K562 (cell line): ENCODE measurements at regions not wholly inside any gene's neighbourhood (a gene's known extent, or its start where the extent isn't known, plus 50 kb on each side); places are given as distances from the start of the nearest gene placed in this dataset.

Experiments used
- GABPB1 ChIP-seq: sonication (generic); formaldehyde crosslinking; IDR thresholded peaks from 2 replicates; pipeline ENCODE4 v1.8.0; 2022; ENCODE audit warnings: mild to moderate bottlenecking, missing genetic modification reagents
- POLR2A ChIP-seq: fragments of 450-650 bp; conservative IDR thresholded peaks from 2 replicates; pipeline ENCODE4 v1.6.1; 2016
- SMARCB1 ChIP-seq: IDR thresholded peaks from 2 replicates; pipeline ENCODE4 v1.6.1; 2011; ENCODE audit warnings: improper control_type of control experiment, low read depth; ENCODE audit not compliant: insufficient read length
- SREBF2 ChIP-seq: sonication (generic); formaldehyde crosslinking; IDR thresholded peaks from 2 replicates; pipeline ENCODE4 v1.4.0; 2020; ENCODE audit warnings: mild to moderate bottlenecking, missing genetic modification reagents
- TF ChIP-seq, protein P1 (sequence below): fragments of 150-350 bp; conservative IDR thresholded peaks from 2 replicates; pipeline ENCODE4 v1.6.1; 2014; ENCODE audit warnings: low read length

DNA sequence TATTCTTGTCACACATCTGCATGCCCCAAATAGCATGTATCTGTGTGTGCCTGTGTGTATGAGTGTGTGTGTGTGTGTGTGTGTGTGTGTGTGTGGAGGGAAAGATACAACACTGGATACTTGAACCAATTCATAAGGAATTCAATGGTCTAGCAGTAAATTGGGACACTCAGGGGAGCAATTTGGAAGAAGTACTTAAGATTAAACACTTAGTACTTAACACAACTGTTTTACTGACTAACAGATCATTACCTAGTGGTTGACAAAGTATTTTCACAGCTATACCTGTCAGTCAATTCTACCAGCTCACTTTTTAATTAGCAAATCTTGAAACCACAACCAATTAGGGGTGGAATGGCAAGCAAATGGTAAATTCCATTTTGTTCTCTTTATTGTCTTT is 1024.1 kb downstream of the TMEM182 start:
- no peak for TF ChIP-seq SREBF2 (CRISPR knock-in tag)
- TF ChIP-seq GABPB1: no peak
- no peak for TF ChIP-seq POLR2A
- TF ChIP-seq, protein P1, sequence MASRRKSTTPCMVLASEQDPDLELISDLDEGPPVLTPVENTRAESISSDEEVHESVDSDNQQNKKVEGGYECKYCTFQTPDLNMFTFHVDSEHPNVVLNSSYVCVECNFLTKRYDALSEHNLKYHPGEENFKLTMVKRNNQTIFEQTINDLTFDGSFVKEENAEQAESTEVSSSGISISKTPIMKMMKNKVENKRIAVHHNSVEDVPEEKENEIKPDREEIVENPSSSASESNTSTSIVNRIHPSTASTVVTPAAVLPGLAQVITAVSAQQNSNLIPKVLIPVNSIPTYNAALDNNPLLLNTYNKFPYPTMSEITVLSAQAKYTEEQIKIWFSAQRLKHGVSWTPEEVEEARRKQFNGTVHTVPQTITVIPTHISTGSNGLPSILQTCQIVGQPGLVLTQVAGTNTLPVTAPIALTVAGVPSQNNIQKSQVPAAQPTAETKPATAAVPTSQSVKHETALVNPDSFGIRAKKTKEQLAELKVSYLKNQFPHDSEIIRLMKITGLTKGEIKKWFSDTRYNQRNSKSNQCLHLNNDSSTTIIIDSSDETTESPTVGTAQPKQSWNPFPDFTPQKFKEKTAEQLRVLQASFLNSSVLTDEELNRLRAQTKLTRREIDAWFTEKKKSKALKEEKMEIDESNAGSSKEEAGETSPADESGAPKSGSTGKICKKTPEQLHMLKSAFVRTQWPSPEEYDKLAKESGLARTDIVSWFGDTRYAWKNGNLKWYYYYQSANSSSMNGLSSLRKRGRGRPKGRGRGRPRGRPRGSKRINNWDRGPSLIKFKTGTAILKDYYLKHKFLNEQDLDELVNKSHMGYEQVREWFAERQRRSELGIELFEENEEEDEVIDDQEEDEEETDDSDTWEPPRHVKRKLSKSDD: no peak
- TF ChIP-seq SMARCB1: no peak
